HEK293 (cell line): ENCODE measurements at regions not wholly inside any gene's neighbourhood (a gene's known extent, or its start where the extent isn't known, plus 50 kb on each side); places are given as distances from the start of the nearest gene placed in this dataset.

Source experiments
- ZNF121 ChIP-seq: fragments of 450-650 bp; formaldehyde crosslinking; IDR thresholded peaks from 2 replicates; pipeline ENCODE4 v1.5.1; 2016; ENCODE audit warnings: missing biosample characterization, missing genetic modification characterization
- ZNF19 ChIP-seq: fragments of 450-650 bp; formaldehyde crosslinking; IDR thresholded peaks from 2 replicates; pipeline ENCODE4; 2016; ENCODE audit warnings: missing biosample characterization, missing genetic modification characterization, low read depth
- ZNF354C ChIP-seq: fragments of 450-650 bp; formaldehyde crosslinking; IDR thresholded peaks from 2 replicates; pipeline ENCODE4 v1.5.1; 2016; ENCODE audit warnings: missing biosample characterization, missing genetic modification characterization, low read depth, borderline replicate concordance
- ZNF658 ChIP-seq: fragments of 450-650 bp; formaldehyde crosslinking; IDR thresholded peaks from 2 replicates; pipeline ENCODE4; 2016; ENCODE audit warnings: missing biosample characterization, missing genetic modification characterization
- ZNF792 ChIP-seq: fragments of 450-650 bp; formaldehyde crosslinking; IDR thresholded peaks from 2 replicates; pipeline ENCODE4 v1.5.1; 2016; ENCODE audit warnings: missing biosample characterization, missing genetic modification characterization
- TF ChIP-seq, protein P1 (sequence below): fragments of 450-650 bp; formaldehyde crosslinking; IDR thresholded peaks from 2 replicates; pipeline ENCODE4 v1.5.1; 2016; ENCODE audit warnings: missing biosample characterization, missing genetic modification characterization

DNA sequence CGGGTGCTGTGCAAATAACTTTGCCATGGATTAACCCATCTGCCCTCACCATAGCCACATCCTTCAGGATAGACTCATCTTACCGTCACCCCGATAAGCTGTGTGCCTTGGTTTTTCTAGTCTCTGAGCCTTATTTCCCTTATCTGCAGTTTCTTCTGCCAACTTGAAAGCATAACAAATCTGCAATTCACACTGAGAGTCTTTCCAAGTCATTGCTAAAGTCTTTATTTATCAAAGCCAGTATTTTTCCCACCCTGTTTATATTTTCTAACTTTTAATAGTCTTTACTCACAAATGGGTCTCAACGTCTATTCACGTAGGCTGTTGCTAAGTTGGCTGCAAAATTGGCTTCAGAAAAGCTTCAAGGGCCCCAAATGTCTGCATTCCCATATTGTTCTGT is 61.6 kb upstream of the SUCLG2 start:
- TF ChIP-seq, protein P1, sequence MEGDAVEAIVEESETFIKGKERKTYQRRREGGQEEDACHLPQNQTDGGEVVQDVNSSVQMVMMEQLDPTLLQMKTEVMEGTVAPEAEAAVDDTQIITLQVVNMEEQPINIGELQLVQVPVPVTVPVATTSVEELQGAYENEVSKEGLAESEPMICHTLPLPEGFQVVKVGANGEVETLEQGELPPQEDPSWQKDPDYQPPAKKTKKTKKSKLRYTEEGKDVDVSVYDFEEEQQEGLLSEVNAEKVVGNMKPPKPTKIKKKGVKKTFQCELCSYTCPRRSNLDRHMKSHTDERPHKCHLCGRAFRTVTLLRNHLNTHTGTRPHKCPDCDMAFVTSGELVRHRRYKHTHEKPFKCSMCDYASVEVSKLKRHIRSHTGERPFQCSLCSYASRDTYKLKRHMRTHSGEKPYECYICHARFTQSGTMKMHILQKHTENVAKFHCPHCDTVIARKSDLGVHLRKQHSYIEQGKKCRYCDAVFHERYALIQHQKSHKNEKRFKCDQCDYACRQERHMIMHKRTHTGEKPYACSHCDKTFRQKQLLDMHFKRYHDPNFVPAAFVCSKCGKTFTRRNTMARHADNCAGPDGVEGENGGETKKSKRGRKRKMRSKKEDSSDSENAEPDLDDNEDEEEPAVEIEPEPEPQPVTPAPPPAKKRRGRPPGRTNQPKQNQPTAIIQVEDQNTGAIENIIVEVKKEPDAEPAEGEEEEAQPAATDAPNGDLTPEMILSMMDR (tag by site-specific recombination): no peak
- TF ChIP-seq ZNF121 (tag by site-specific recombination): no peak
- TF ChIP-seq ZNF792 (tag by site-specific recombination): no peak
- no peak for TF ChIP-seq ZNF19 (tag by site-specific recombination)
- TF ChIP-seq ZNF354C: no peak
- TF ChIP-seq ZNF658 (tag by site-specific recombination): no peak
